ENCODE measurements at regions not wholly inside any gene's neighbourhood (a gene's known extent, or its start where the extent isn't known, plus 50 kb on each side); places are given as distances from the start of the nearest gene placed in this dataset.

- 53 to 63% methylated on average over 2 of the region's 2 CpGs for WGBS, 2 donors
- Histone ChIP-seq H3K36me3 (no peaks in the 10 kb centered on the region), H3K4me1 (no peaks in the 10 kb centered on the region), H3K27ac (no peak overlapping the region), H3K27me3 (no peaks in the 10 kb centered on the region), H3K4me3 (no peak overlapping the region), H3K9me3 (no peaks in the 10 kb centered on the region)
- ATAC-seq, result no peak
- no peak for TF ChIP-seq CTCF (IDR thresholded peaks at IDR 0.05)
- DNase-seq, result no peak
- intact Hi-C loops (cut with DNase I), result no loop called here
Measured at GRCh38 chr7:114190387-114190786, 224.2 kb upstream of the FOXP2 start.

- WGBS, 2 donors, result 63 to 76% methylated on average over 3 of the region's 3 CpGs
- Histone ChIP-seq H3K4me3 (no peak overlapping the region), H3K9me3 (no peaks in the 10 kb centered on the region), H3K36me3 (no peaks in the 10 kb centered on the region), H3K4me1 (no peaks in the 10 kb centered on the region), H3K27ac (no peak overlapping the region), H3K27me3 (no peaks in the 10 kb centered on the region)
- ATAC-seq, result no peak
- DNase-seq, result no peak
- intact Hi-C loops (cut with DNase I), result no loop called here
- no peak for TF ChIP-seq CTCF (IDR thresholded peaks at IDR 0.05)
Measured at GRCh38 chr7:114183311-114184088, 231.1 kb upstream of the FOXP2 start.

- no peak for TF ChIP-seq CTCF (IDR thresholded peaks at IDR 0.05)
Measured at GRCh38 chr7:114182837-114183236, 231.8 kb upstream of the FOXP2 start.

GRCh38 chr7:114181280-114181679, 233.3 kb upstream of the FOXP2 start:
- 70 to 77% methylated on average over 1 of the region's 1 CpG for WGBS, 2 donors
- no peak for ATAC-seq
- Histone ChIP-seq H3K27me3 (no peaks in the 10 kb centered on the region), H3K27ac (no peak overlapping the region), H3K4me3 (no peak overlapping the region), H3K9me3 (no peaks in the 10 kb centered on the region), H3K36me3 (no peaks in the 10 kb centered on the region), H3K4me1 (no peaks in the 10 kb centered on the region)
- intact Hi-C loops (cut with DNase I), result no loop called here
- TF ChIP-seq CTCF (IDR thresholded peaks at IDR 0.05), result no peak
- no peak for DNase-seq

More at GRCh38 chr7:114182837-114183236, 231.8 kb upstream of the FOXP2 start:
- intact Hi-C loops (cut with DNase I), result no loop called here
- H3K36me3 ChIP-seq, result no peaks in the 10 kb centered on the region
- H3K4me3 ChIP-seq, result no peak overlapping the region
- H3K4me1 ChIP-seq, result no peaks in the 10 kb centered on the region
- H3K27me3 ChIP-seq, result no peaks in the 10 kb centered on the region
- H3K27ac ChIP-seq, result no peak overlapping the region
- no peak for DNase-seq
- WGBS, 2 donors, result 54 to 66% methylated on average over 1 of the region's 1 CpG
- ATAC-seq, result no peak
- H3K9me3 ChIP-seq, result no peaks in the 10 kb centered on the region

All from heart right ventricle (tissue), 16 donors.